ENCODE measurements at regions not wholly inside any gene's neighbourhood (a gene's known extent, or its start where the extent isn't known, plus 50 kb on each side); places are given as distances from the start of the nearest gene placed in this dataset.
A peak's percentile ranks its signal among the peaks of the same experiment; 100 is the strongest.
"Not testable (repeated sequence)": the region's sequence is repeated elsewhere in the genome, so short reads cannot be mapped to it uniquely, and the experiment has no call there.

GRCh38 chr4:158450741-158451140 is 70.9 kb upstream of the RXFP1 start (continued):
- no peak for TF ChIP-seq CLOCK (CRISPR knock-in tag; IDR thresholded peaks at IDR 0.05; ENCODE audit: borderline replicate concordance)

DNA sequence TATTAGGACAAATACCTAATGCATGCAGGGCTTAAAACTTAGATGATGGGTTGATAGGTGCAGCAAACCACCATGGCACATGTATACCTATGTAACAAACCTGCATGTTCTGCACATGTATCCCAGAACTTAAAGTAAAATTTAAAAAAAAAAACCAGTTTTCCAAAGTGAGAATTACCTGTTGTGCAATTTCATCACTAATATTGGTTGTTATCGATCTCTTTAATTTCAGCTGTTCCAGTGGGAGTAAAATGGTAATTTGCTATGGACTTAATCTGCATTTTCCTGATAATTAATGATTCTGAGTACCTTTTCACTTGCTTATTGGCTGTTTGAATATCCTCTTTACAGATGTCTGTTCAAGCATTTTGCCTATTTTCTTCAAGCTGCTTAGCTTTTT is 69.6 kb upstream of the RXFP1 start:
- FAIRE-seq; H3K4me2 ChIP-seq (ENCODE audit: insufficient read depth, low read length); H4K20me1 ChIP-seq (replicated peaks; ENCODE audit: control insufficient read depth, insufficient read depth, low read length); H3K27ac ChIP-seq (ENCODE audit: extremely low read depth, low read depth, low read length); H3K9me3 ChIP-seq (replicated peaks; ENCODE audit: control insufficient read depth, insufficient read depth, low read depth, low read length); H3K79me2 ChIP-seq (ENCODE audit: control insufficient read depth, insufficient read depth, low read length); DNase-seq (ENCODE audit: extremely low read depth in 1 of 4, low spot score in 3 of 4); H3K9ac ChIP-seq (ENCODE audit: insufficient read depth in 1 of 2, low read depth in 2 of 2, low read length in 2 of 2); H3K9me1 ChIP-seq (ENCODE audit: control insufficient read depth, insufficient read depth, low read length); H2AFZ ChIP-seq (ENCODE audit: low read depth, low read length); H3K4me3 ChIP-seq; ATAC-seq; BruUV-seq (replicated peaks); POLR2A ChIA-PET; H3K27me3 ChIP-seq (ENCODE audit: control insufficient read depth in 2 of 2, insufficient read depth in 2 of 2, low read length in 2 of 2); CTCF ChIA-PET (ENCODE audit: low intra/inter-chr PET ratio); H3K4me1 ChIP-seq (replicated peaks in 1 of 2; ENCODE audit: control insufficient read depth in 2 of 2, insufficient read depth in 2 of 2, low read length in 2 of 2); H3K36me3 ChIP-seq (ENCODE audit: control insufficient read depth, insufficient read depth, low read length); in situ Hi-C loops (cut with MboI); intact Hi-C loops (cut with micrococcal nuclease); TF ChIP-seq CEBPG (CRISPR knock-in tag; IDR thresholded peaks at IDR 0.05): not testable (repeated sequence)
- 0% methylated on average over 1 of the region's 1 CpG for WGBS (ENCODE audit: insufficient coverage, low coverage, missing lambda C conversion rate)
- TF ChIP-seq CEBPG (tag; conservative IDR thresholded peaks at IDR 0.05 in 1 of 2, IDR thresholded peaks at IDR 0.05 in 1 of 2) (peak in 1 of 2 experiments; percentile 77; a peak in 2 of 4 replicates), CEBPB (tag; IDR thresholded peaks at IDR 0.05) (peak; percentile 70)
